Neural crest cell (in vitro differentiated cells): ENCODE measurements at regions not wholly inside any gene's neighbourhood (a gene's known extent, or its start where the extent isn't known, plus 50 kb on each side); places are given as distances from the start of the nearest gene placed in this dataset.

Experiments used
- DNase-seq: peaks from one replicate; pipeline ENCODE4 v3.0.0; 2021; ENCODE audit warnings: low read depth, mixed read lengths, low spot score
- H3K27ac Mint-ChIP-seq: one replicate; pipeline ENCODE4 v1.8.0; 2021; ENCODE audit warnings: mild to moderate bottlenecking, mixed read lengths; ENCODE audit not compliant: unreplicated experiment
- H3K27me3 Mint-ChIP-seq: 2 replicates; pipeline ENCODE4 v1.8.0; 2021; ENCODE audit warnings: low read depth, mild to moderate bottlenecking, mixed read lengths
- H3K36me3 Mint-ChIP-seq: 2 replicates; pipeline ENCODE4 v1.8.0; 2021; ENCODE audit warnings: low read depth, mild to moderate bottlenecking, mixed read lengths
- H3K4me1 Mint-ChIP-seq: 2 replicates; pipeline ENCODE4 v1.8.0; 2021; ENCODE audit warnings: mixed read lengths
- H3K4me3 Mint-ChIP-seq: one replicate; pipeline ENCODE4 v1.8.0; 2021; ENCODE audit warnings: mild to moderate bottlenecking, mixed read lengths
- H3K9me3 Mint-ChIP-seq: 2 replicates; pipeline ENCODE4 v1.8.0; 2021; ENCODE audit warnings: mixed read lengths
- CTCF ChIP-seq: fragments of 200-600 bp; sonication (generic); conservative IDR thresholded peaks from 2 replicates; pipeline ENCODE4 v1.5.0; 2021; ENCODE audit warnings: antibody characterized with exemption, mild to moderate bottlenecking

GRCh38 chr2:39607538-39608262 is 58.0 kb upstream of the TMEM178A start:
- Mint-ChIP-seq H3K36me3 (no peaks in the 10 kb centered on the region), H3K27me3 (no peaks in the 10 kb centered on the region), H3K9me3 (no peaks in the 10 kb centered on the region), H3K4me1 (peaks cover 33% of the 10 kb centered on the region), H3K27ac (peak overlapping the region; percentile 87), H3K4me3 (peak overlapping the region; percentile 22)
- TF ChIP-seq CTCF = no peak
- DNase-seq = no peak

DNA sequence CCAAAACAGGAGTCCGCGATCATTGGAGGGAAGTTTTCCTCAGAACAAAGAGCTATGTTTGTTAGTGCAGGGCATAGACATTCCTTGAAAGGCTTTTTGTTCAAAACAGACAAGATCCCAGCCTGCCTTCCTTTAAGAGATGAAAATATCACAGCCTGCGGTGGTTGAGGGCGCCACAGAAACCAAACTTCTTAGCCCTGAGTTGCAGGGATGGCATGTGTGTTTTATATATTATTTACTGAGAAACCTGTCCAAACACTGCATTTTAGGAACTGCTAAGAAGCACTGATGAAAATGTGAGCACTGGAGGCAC is 57.5 kb upstream of the TMEM178A start:
- Mint-ChIP-seq H3K4me1 (peaks cover 33% of the 10 kb centered on the region), H3K9me3 (no peaks in the 10 kb centered on the region), H3K4me3 (peak overlapping the region; percentile 22), H3K27me3 (no peaks in the 10 kb centered on the region), H3K36me3 (no peaks in the 10 kb centered on the region), H3K27ac (peak overlapping the region; percentile 87)
- no peak for TF ChIP-seq CTCF
- DNase-seq = no peak

DNA sequence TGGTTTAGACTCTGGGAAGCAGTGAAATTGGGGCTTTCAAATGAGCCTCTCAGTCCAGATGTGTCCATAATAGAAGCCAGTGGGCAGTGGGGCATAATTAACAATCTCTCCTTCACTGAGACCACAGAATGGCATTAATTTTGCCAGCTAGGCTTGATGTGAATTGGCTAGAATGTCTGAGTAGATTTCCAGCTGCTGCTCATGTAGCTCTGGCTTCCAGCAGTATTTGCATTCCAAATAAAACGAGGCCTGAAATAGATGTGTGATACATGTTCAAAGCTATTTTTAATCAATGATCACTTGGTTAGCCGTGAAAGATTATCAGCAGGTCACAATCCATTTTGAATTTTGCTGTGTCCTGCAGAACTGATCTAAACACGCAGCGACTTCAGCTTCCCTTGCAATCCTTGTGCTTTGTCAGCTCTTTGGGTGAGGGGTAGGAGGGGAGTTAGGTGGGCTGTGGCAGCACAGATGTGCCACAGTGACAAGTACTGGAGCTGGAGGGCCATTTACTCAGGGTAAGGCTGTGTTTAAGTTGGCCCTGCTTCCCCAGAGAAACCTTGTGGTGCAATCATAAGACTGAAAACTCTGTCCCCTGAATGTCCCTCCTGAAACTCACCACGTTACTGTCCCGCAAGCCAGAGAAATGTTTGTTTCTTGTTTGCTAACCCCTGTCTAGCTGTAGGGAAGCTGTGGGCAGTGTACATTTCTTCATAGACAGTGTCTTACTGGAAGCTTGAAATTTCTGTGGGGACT is 56.9 kb upstream of the TMEM178A start:
- TF ChIP-seq CTCF = no peak
- DNase-seq = no peak
- H3K9me3 Mint-ChIP-seq = no peaks in the 10 kb centered on the region
- no peak overlapping the region for H3K4me3 Mint-ChIP-seq
- H3K27me3 Mint-ChIP-seq = no peaks in the 10 kb centered on the region
- H3K36me3 Mint-ChIP-seq = no peaks in the 10 kb centered on the region
- H3K4me1 Mint-ChIP-seq = peaks cover 33% of the 10 kb centered on the region
- H3K27ac Mint-ChIP-seq = peak overlapping the region; percentile 87

- H3K27me3 Mint-ChIP-seq = no peaks in the 10 kb centered on the region
- no peak overlapping the region for H3K4me3 Mint-ChIP-seq
- peaks cover 32% of the 10 kb centered on the region for H3K4me1 Mint-ChIP-seq
- TF ChIP-seq CTCF = no peak
- H3K27ac Mint-ChIP-seq = no peak overlapping the region
- peaks cover 3% of the 10 kb centered on the region for H3K9me3 Mint-ChIP-seq
- H3K36me3 Mint-ChIP-seq = no peaks in the 10 kb centered on the region
- no peak for DNase-seq
Observed at GRCh38 chr2:39609917-39610316, 55.8 kb upstream of the TMEM178A start.

- Mint-ChIP-seq H3K4me1 (peaks cover 16% of the 10 kb centered on the region), H3K4me3 (no peak overlapping the region), H3K36me3 (no peaks in the 10 kb centered on the region), H3K9me3 (peaks cover 3% of the 10 kb centered on the region), H3K27me3 (no peaks in the 10 kb centered on the region), H3K27ac (no peak overlapping the region)
- DNase-seq = no peak
- no peak for TF ChIP-seq CTCF
Observed at GRCh38 chr2:39615675-39616074, 50.0 kb upstream of the TMEM178A start.
